ENCODE measurements at regions not wholly inside any gene's neighbourhood (a gene's known extent, or its start where the extent isn't known, plus 50 kb on each side); places are given as distances from the start of the nearest gene placed in this dataset.

DNA sequence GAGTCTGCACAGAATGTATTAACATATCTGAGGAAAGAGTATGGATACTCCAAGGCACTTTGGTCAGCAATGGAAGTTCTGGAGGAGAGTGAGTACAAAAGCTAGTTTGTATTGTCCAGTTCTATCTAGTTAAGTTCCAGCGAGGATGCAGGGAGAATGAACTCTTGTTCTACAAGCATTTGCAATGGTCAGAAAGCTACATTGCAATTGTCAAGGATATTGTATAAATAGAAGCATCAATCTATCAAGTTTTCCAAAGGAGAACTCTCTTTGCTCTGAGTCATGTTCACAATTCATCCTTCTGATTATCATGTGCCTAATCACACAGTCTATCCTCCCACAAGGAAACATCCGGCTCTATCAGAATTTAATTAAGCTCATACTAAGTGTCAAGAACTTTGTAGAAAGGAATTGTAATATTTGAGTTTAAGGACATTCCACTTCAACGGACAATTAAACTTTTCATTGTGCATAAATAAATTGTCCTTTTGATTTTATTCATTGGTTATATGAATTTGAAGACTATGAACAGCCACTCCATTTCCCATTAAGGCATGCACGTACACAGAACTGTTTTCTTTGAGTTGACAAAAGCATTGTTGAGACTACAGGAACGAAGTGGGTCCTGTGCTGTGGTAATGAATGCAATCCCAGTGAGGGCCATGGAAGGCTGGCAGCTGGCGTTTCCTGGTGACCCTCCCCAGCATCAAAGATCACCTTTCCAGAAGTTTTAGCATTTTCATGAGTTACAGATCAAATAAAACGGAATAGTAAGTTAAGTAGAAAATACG lies 973.5 kb upstream of the GOT2 start:
- intact Hi-C loops (cut with DNase I) = no loop called here
- WGBS = 87% methylated on average over 8 of the region's 8 CpGs
- TF ChIP-seq POLR2A (IDR thresholded peaks at IDR 0.05) (no peak), POLR2AphosphoS5 (IDR thresholded peaks at IDR 0.05) (no peak), CTCF (IDR thresholded peaks at IDR 0.05) (no peak)
- Histone ChIP-seq H3K9me3 (no peaks in the 10 kb centered on the region), H3K4me1 (replicated peaks) (no peaks in the 10 kb centered on the region), H3K36me3 (no peaks in the 10 kb centered on the region), H3K27ac (no peak overlapping the region), H3K27me3 (replicated peaks; ENCODE audit: insufficient read depth) (no peaks in the 10 kb centered on the region), H3K4me3 (no peak overlapping the region)
- no peak for DNase-seq (ENCODE audit: low spot score)

DNA sequence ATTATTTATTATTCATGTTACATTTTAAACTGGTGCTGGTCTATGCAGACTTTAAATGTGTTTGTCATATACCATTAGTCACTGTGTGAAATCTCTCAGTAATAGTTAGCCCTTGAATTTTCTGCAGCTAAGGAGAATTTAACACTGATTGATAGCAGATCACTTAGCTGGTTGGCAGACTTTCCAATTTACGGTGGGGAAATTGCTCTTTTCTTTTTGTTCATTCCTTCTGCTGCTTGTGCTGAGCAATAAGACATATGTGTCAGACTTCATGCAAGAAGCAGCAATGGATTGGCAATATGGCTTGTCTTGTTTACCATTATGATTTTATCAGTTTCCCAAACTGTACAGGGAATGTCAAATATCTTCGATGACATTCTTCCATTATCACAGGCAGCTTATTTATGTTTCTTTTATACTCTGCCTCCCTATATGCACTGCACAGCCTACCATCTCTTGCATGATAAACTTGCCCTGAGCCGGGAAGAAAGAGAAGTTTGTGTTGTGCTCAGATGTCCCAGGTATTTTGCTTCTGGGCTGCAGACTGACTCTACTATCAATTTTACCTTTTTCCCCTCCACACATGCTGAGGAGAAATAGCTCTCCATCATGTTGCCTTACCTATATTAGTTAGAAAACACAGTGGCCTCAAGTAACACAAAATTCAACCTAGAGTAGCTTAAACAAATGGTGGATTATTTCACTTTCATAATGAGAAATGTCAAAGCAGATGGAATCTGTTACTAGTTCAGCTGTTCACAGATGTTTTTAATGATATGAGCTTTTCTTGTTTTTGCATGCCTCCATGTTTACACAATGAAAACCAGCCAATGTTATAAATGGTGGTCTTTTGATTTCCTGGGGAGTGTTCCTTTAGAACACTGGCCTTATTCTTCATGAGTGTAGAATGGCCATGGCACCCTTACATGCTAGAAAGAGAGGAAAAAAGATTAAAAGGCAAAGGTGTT lies 968.1 kb upstream of the GOT2 start:
- no peak for TF ChIP-seq POLR2AphosphoS5 (IDR thresholded peaks at IDR 0.05)
- TF ChIP-seq CTCF (IDR thresholded peaks at IDR 0.05) = no peak
- no peak for TF ChIP-seq POLR2A (IDR thresholded peaks at IDR 0.05)
- no peak overlapping the region for H3K27ac ChIP-seq
- no peaks in the 10 kb centered on the region for H3K27me3 ChIP-seq (replicated peaks; ENCODE audit: insufficient read depth)
- H3K36me3 ChIP-seq = no peaks in the 10 kb centered on the region
- DNase-seq (ENCODE audit: low spot score) = no peak
- no peaks in the 10 kb centered on the region for H3K4me1 ChIP-seq (replicated peaks)
- 39% methylated on average over 3 of the region's 3 CpGs for WGBS
- H3K9me3 ChIP-seq = no peaks in the 10 kb centered on the region
- intact Hi-C loops (cut with DNase I) = no loop called here
- no peak overlapping the region for H3K4me3 ChIP-seq

GRCh38 chr16:59699786-59700185 lies 965.7 kb upstream of the GOT2 start:
- WGBS = 66% methylated on average over 1 of the region's 1 CpG
- Histone ChIP-seq H3K9me3 (no peaks in the 10 kb centered on the region), H3K27me3 (replicated peaks; ENCODE audit: insufficient read depth) (no peaks in the 10 kb centered on the region), H3K27ac (no peak overlapping the region), H3K36me3 (no peaks in the 10 kb centered on the region), H3K4me3 (no peak overlapping the region), H3K4me1 (replicated peaks) (no peaks in the 10 kb centered on the region)
- intact Hi-C loops (cut with DNase I) = no loop called here
- no peak for DNase-seq (ENCODE audit: low spot score)
- TF ChIP-seq POLR2AphosphoS5 (IDR thresholded peaks at IDR 0.05) = no peak
- TF ChIP-seq POLR2A (IDR thresholded peaks at IDR 0.05) = no peak
- no peak for TF ChIP-seq CTCF (IDR thresholded peaks at IDR 0.05)

DNA sequence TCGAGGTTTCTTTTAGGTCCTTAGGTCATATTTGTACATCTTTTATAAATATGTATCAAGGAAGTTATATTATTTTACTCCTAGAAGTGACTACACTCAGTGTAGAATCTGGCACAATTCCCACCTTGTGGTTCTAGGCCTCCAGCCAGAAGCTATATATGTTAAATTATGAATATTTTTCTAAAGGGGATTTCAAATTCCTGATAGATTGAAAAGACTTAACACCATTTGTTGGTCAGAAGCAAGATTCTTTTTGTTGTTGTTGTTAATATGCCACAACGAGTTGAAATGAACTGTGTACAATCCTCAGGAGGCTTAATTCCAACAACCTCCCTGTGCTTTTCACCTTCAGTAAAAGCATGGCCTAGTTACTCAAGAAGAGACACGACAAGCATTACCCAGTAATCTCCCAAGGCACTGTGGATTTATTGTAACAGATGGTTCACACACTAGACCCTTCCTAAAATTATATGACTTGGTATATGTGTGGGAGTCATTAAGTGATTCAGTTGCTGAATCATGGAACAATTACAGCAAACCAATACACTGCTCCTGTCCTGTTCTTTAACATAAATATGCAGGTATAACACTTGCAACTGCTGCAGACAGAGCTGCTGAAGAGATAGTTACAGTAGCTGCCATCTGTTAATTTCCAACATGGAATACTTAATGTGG lies 964.4 kb upstream of the GOT2 start:
- 51% methylated on average over 2 of the region's 3 CpGs for WGBS
- TF ChIP-seq POLR2AphosphoS5 (IDR thresholded peaks at IDR 0.05) (no peak), CTCF (IDR thresholded peaks at IDR 0.05) (no peak), POLR2A (IDR thresholded peaks at IDR 0.05) (no peak)
- no peak overlapping the region for H3K27ac ChIP-seq
- no peaks in the 10 kb centered on the region for H3K4me1 ChIP-seq (replicated peaks)
- H3K36me3 ChIP-seq = no peaks in the 10 kb centered on the region
- H3K27me3 ChIP-seq (replicated peaks; ENCODE audit: insufficient read depth) = no peaks in the 10 kb centered on the region
- intact Hi-C loops (cut with DNase I) = no loop called here
- no peak overlapping the region for H3K4me3 ChIP-seq
- DNase-seq (ENCODE audit: low spot score) = no peak
- H3K9me3 ChIP-seq = no peaks in the 10 kb centered on the region

Data from prostate gland (tissue), 2 donors.